Ovary (tissue), 7 donors: ENCODE measurements at regions not wholly inside any gene's neighbourhood (a gene's known extent, or its start where the extent isn't known, plus 50 kb on each side); places are given as distances from the start of the nearest gene placed in this dataset.

Experiments used
- DNase-seq, 5 donors: peaks; one replicate each; pipeline ENCODE4 v3.0.0-alpha.2; 2019 to 2020
- H3K27ac ChIP-seq, 2 donors: fragments of 200-600 bp; one replicate each; pipeline versions ENCODE4 v1.5.1 to v1.8.0; 2019 to 2022
- H3K27me3 ChIP-seq: fragments of 200-600 bp; one replicate; pipeline ENCODE4 v1.8.0; 2022
- H3K36me3 ChIP-seq: fragments of 200-600 bp; sonication (generic); one replicate; pipeline ENCODE4 v1.5.1; 2019
- H3K4me1 ChIP-seq: one replicate; pipeline ENCODE4 v1.8.1; 2013; ENCODE audit warnings: mild to moderate bottlenecking, moderate library complexity; ENCODE audit not compliant: insufficient read depth
- H3K4me3 ChIP-seq: fragments of 200-600 bp; sonication (generic); one replicate; pipeline ENCODE4 v1.5.1; 2017
- H3K9me3 ChIP-seq, 2 donors: fragments of 200-600 bp in 1 of 2; sonication (generic) in 1 of 2; one replicate each; pipeline versions ENCODE4 v1.5.1 to v1.8.1; 2013 to 2019; ENCODE audit warnings: mild to moderate bottlenecking in 1 of 2, moderate library complexity in 1 of 2
- EP300 ChIP-seq: sonication (generic); formaldehyde crosslinking; IDR thresholded peaks from one replicate; pipeline ENCODE4 v1.6.1; 2017; ENCODE audit warnings: antibody characterized with exemption
- POLR2A ChIP-seq: fragments of 450-650 bp; IDR thresholded peaks from one replicate; pipeline ENCODE4 v1.6.1; 2017; ENCODE audit warnings: antibody characterized with exemption, mild to moderate bottlenecking, moderate library complexity
- WGBS, 3 donors: extraction: QIAGEN DNeasy Blood & Tissue Kit in 1 of 3; methylation state at CpG; one replicate each; pipeline versions ENCODE4 v1.1.5 to v1.1.7; 2013 to 2017; 5-methylcytosine and 5-hydroxymethylcytosine counted together
- intact Hi-C, 4 donors: fragments of 100-400 bp; cut with DNase I; formaldehyde crosslinking; loops; one replicate each; pipeline versions ENCODE4 v1.11.0 to v1.15.1; 2022 to 2023
- TF ChIP-seq, protein P1 (sequence below), 3 donors: fragments of 450-650 bp in 2 of 3; fragments of 200-600 bp in 1 of 3; IDR thresholded peaks; one replicate each; pipeline versions ENCODE4 v1.5.1 to v1.8.0; 2016 to 2022; ENCODE audit warnings: antibody characterized with exemption in 3 of 3, mild to moderate bottlenecking in 1 of 3
- donor health status: DM: no; HTN: no; CAD: no; lungs with moderate emphysema.
- donor health status: DM: no; HTN: no; CAD: no.
- donor health status: Bipolar disorder and iron deficiency.
- donor health status: DM: no; HTN: no; CAD: no.
- donor health status: DM: yes; HTN: yes; CAD: no.

DNA sequence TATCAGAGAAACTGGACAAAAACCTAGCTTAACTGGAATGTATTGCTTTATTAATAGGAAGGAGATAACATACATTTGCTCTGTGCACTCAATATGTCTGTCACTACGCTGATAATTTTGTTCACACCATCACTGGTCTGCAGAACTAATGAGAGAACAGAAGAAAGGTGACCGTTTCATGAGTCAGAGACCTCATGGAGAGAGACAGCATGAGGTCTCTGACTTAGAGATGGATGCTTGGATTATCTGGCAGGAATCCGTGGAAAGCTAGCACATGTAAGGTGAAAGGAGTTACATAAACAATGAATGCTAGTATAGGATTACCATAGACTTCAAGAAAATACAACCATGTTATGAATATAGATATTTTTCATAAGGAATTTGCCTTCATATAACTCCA, 947.3 kb downstream of the IPMK start:
- no peak for DNase-seq
- no peaks in the 10 kb centered on the region for H3K36me3 ChIP-seq
- no peak for TF ChIP-seq EP300
- TF ChIP-seq, protein P1, sequence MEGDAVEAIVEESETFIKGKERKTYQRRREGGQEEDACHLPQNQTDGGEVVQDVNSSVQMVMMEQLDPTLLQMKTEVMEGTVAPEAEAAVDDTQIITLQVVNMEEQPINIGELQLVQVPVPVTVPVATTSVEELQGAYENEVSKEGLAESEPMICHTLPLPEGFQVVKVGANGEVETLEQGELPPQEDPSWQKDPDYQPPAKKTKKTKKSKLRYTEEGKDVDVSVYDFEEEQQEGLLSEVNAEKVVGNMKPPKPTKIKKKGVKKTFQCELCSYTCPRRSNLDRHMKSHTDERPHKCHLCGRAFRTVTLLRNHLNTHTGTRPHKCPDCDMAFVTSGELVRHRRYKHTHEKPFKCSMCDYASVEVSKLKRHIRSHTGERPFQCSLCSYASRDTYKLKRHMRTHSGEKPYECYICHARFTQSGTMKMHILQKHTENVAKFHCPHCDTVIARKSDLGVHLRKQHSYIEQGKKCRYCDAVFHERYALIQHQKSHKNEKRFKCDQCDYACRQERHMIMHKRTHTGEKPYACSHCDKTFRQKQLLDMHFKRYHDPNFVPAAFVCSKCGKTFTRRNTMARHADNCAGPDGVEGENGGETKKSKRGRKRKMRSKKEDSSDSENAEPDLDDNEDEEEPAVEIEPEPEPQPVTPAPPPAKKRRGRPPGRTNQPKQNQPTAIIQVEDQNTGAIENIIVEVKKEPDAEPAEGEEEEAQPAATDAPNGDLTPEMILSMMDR (IDR thresholded peaks at IDR 0.05): no peak
- TF ChIP-seq POLR2A: no peak

DNA sequence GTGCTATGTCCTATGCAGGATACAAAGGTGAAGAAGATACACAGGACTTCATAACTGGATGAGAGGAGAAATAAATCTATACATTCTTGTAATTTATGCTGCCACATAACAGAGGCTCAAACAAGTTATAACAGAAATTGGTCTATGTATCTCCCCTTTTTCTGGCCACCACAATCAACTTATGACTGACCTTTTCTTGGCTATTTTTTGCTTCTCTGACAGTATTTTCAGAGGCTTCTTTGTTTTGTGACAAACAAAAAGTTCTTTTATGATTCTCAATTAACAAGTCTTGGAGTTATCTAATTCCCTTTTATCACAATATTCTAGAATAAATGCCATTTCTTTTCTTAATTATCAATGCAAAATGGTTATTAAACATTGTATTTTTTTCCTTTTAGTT, 953.0 kb upstream of the ZWINT start:
- no peak for DNase-seq
- TF ChIP-seq POLR2A (no peak), EP300 (no peak)
- TF ChIP-seq, protein P1 (IDR thresholded peaks at IDR 0.05): no peak
- H3K4me1 ChIP-seq: no peaks in the 10 kb centered on the region
- no peaks in the 10 kb centered on the region for H3K9me3 ChIP-seq
- H3K4me3 ChIP-seq: no peak overlapping the region
- intact Hi-C loops: no loop called here
- H3K36me3 ChIP-seq: no peaks in the 10 kb centered on the region
- H3K27me3 ChIP-seq: no peaks in the 10 kb centered on the region
- H3K27ac ChIP-seq: no peak overlapping the region

More for the DNA sequence above, 947.3 kb downstream of the IPMK start:
- H3K9me3 ChIP-seq: no peaks in the 10 kb centered on the region
- no peak overlapping the region for H3K4me3 ChIP-seq
- intact Hi-C loops: no loop called here
- no peak overlapping the region for H3K27ac ChIP-seq
- H3K4me1 ChIP-seq: no peaks in the 10 kb centered on the region
- no peaks in the 10 kb centered on the region for H3K27me3 ChIP-seq
- 78 to 83% (median 81%) methylated on average over 3 of the region's 3 CpGs for WGBS, 3 donors

DNA sequence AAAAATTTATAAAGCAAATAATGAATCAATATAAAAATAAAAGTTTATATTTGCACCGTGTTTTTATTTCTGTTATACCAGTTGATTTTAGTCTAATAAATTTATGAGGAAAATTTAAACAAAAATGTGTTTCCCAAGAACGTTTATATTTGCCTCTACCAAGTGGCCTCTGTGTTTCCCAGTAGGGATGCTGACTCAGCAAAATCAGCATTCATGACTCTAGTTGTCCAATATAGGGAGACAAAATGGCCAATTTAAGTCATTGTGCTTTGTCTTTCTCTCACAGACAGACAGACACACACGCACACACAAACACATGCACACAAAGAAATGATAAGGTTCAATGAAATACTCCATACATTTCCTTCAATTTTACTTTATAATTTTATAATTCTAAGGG, 942.5 kb upstream of the ZWINT start:
- H3K9me3 ChIP-seq: no peaks in the 10 kb centered on the region
- WGBS, 3 donors: 64 to 70% (median 68%) methylated on average over 3 of the region's 3 CpGs
- TF ChIP-seq, protein P1 (IDR thresholded peaks at IDR 0.05): no peak
- TF ChIP-seq EP300 (no peak), POLR2A (no peak)
- intact Hi-C loops: no loop called here
- H3K27me3 ChIP-seq: no peaks in the 10 kb centered on the region
- no peak overlapping the region for H3K27ac ChIP-seq
- no peaks in the 10 kb centered on the region for H3K4me1 ChIP-seq
- no peak for DNase-seq
- no peak overlapping the region for H3K4me3 ChIP-seq
- no peaks in the 10 kb centered on the region for H3K36me3 ChIP-seq

DNA sequence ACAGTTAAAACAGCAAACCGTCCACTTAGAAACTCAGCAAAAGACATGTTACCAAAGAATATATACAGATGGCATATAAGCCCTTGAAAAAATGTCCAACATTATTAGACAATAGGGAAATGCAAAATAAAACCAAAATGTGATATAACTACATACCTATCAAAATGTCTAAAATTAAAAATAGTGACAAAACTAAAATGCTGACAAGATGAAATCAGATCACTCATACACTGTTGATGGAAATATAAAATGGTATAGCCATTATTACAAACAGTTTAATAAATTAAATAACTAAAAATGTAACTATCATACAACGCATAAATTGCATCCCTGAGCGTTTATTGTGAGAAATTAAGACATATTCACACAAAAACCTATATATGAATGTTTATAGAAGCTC, 939.7 kb upstream of the ZWINT start:
- no peaks in the 10 kb centered on the region for H3K36me3 ChIP-seq
- no peaks in the 10 kb centered on the region for H3K9me3 ChIP-seq
- DNase-seq: no peak
- 90 to 95% (median 94%) methylated on average over 3 of the region's 3 CpGs for WGBS, 3 donors
- no peaks in the 10 kb centered on the region for H3K27me3 ChIP-seq
- intact Hi-C loops: no loop called here
- H3K4me1 ChIP-seq: no peaks in the 10 kb centered on the region
- H3K4me3 ChIP-seq: no peak overlapping the region
- no peak for TF ChIP-seq EP300
- TF ChIP-seq POLR2A: no peak
- TF ChIP-seq, protein P1 (IDR thresholded peaks at IDR 0.05): no peak
- H3K27ac ChIP-seq: no peak overlapping the region

DNA sequence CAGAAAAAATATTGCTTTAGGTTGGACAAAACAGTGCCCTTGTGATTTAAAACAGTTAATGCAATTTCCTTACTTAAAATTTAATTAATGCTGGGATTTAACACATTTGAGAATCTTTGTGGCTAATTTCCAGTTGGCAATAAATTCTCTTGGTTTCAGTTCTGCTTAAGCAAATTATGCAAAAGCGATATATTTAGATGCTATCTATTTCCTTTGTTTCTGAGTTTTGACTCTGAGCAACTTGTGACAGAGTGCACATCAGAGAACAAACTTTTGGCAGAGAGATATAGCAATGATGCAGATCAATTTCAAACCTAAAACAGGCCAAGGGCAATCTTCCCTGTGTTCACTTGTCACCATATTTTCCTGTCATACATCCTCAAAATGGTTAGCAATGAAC, 933.6 kb upstream of the ZWINT start:
- no peaks in the 10 kb centered on the region for H3K27me3 ChIP-seq
- DNase-seq: no peak
- no peak for TF ChIP-seq EP300
- TF ChIP-seq, protein P1 (IDR thresholded peaks at IDR 0.05): no peak
- TF ChIP-seq POLR2A: no peak
- no peaks in the 10 kb centered on the region for H3K36me3 ChIP-seq
- intact Hi-C loops: no loop called here
- H3K27ac ChIP-seq: no peak overlapping the region
- H3K9me3 ChIP-seq: no peaks in the 10 kb centered on the region
- 89 to 94% (median 90%) methylated on average over 1 of the region's 1 CpG for WGBS, 3 donors
- no peak overlapping the region for H3K4me3 ChIP-seq
- no peaks in the 10 kb centered on the region for H3K4me1 ChIP-seq
